OCI-LY7 (cell line): ENCODE measurements at regions not wholly inside any gene's neighbourhood (a gene's known extent, or its start where the extent isn't known, plus 50 kb on each side); places are given as distances from the start of the nearest gene placed in this dataset.

Experiments used
- BruUV-seq: library from RNA; stranded (reverse); fragments of 400-500 nt; replicated peaks from 2 replicates; lab custom pipeline; 2021; lab: Mats Ljungman, UMichigan
- CTCF ChIA-PET: fragments of 300-600 bp; sonication (Branson Sonifier 250); formaldehyde crosslinking; loops from one replicate; lab custom pipeline; 2022; ENCODE audit warnings: antibody characterized with exemption; ENCODE audit not compliant: unreplicated experiment; lab: Charles Lee
- POLR2A ChIA-PET: fragments of 300-600 bp; sonication (Branson Sonifier 250); formaldehyde crosslinking; loops from one replicate; lab custom pipeline; 2022; ENCODE audit warnings: antibody characterized with exemption; lab: Charles Lee
- DNase-seq: peaks from one replicate; pipeline ENCODE4 v3.0.0-alpha.2; 2015; ENCODE audit warnings: low spot score
- H2AFZ ChIP-seq: fragments of 200-600 bp; sonication (generic), shearing (Covaris generic); 2 replicates; pipeline ENCODE4 v1.6.1; 2014; ENCODE audit warnings: mild to moderate bottlenecking, antibody characterized with exemption, low read length, moderate library complexity
- H3K27ac ChIP-seq: fragments of 200-600 bp; sonication (generic); 2 replicates; pipeline ENCODE4 v1.5.1; 2014; ENCODE audit warnings: mixed run types, low read depth, mild to moderate bottlenecking, moderate library complexity, low read length, inconsistent platforms; ENCODE audit not compliant: poor library complexity, severe bottlenecking
- H3K36me3 ChIP-seq: fragments of 200-600 bp; sonication (generic); 2 replicates; pipeline ENCODE4 v1.6.1; 2014; ENCODE audit warnings: mild to moderate bottlenecking, antibody characterized with exemption, low read length, moderate library complexity, mixed read lengths; ENCODE audit not compliant: insufficient read depth
- H3K4me1 ChIP-seq: fragments of 200-600 bp; sonication (generic); 2 replicates; pipeline ENCODE4 v1.5.1; 2014; ENCODE audit warnings: mild to moderate bottlenecking, low read length; ENCODE audit not compliant: insufficient read depth, poor library complexity, severe bottlenecking
- H3K4me2 ChIP-seq: fragments of 200-600 bp; sonication (generic); 2 replicates; pipeline ENCODE4 v1.6.1; 2014; ENCODE audit warnings: mild to moderate bottlenecking, low read length
- H3K4me3 ChIP-seq: fragments of 200-600 bp; sonication (generic); 2 replicates; pipeline ENCODE4 v1.5.1; 2014; ENCODE audit warnings: mild to moderate bottlenecking, low read depth, low read length; ENCODE audit not compliant: poor library complexity, severe bottlenecking
- H3K79me2 ChIP-seq: fragments of 200-600 bp; sonication (generic); 2 replicates; pipeline ENCODE4 v1.6.1; 2016; ENCODE audit warnings: low read depth, mild to moderate bottlenecking, low read length, moderate library complexity, mixed read lengths; ENCODE audit not compliant: insufficient read depth
- H3K9me2 ChIP-seq: fragments of 200-600 bp; sonication (generic); 2 replicates; pipeline ENCODE4 v1.6.1; 2016; ENCODE audit warnings: mild to moderate bottlenecking, low read length, mixed read lengths; ENCODE audit not compliant: insufficient read depth
- H3K9me3 ChIP-seq: fragments of 200-600 bp; sonication (generic); 2 replicates; pipeline ENCODE4 v1.6.1; 2014; ENCODE audit warnings: mild to moderate bottlenecking, mixed run types, low read length, mixed read lengths
- H4K20me1 ChIP-seq: fragments of 200-600 bp; sonication (generic); 2 replicates; pipeline ENCODE4 v1.6.1; 2014; ENCODE audit warnings: mild to moderate bottlenecking, antibody characterized with exemption, low read length, moderate library complexity, mixed read lengths; ENCODE audit not compliant: insufficient read depth
- CTCF ChIP-seq: fragments of 200-600 bp; sonication (generic); conservative IDR thresholded peaks from 2 replicates; pipeline ENCODE4 v1.5.1; 2014; ENCODE audit warnings: mild to moderate bottlenecking, antibody characterized with exemption, low read length, moderate library complexity, mixed read lengths
- EZH2phosphoT487 ChIP-seq: fragments of 200-600 bp; sonication (generic); IDR thresholded peaks from 2 replicates; pipeline ENCODE4 v1.6.1; 2018; ENCODE audit warnings: low read depth, borderline replicate concordance, mild to moderate bottlenecking, mixed run types, antibody characterized with exemption, low read length, moderate library complexity, mixed read lengths
- intact Hi-C: fragments of 100-400 bp; cut with micrococcal nuclease; formaldehyde crosslinking; loops from one replicate; pipeline ENCODE4 v1.10.0; 2022; ENCODE audit not compliant: unreplicated experiment

GRCh38 chr4:54558889-54559677 lies 98.7 kb upstream of the KIT start:
- Histone ChIP-seq H3K9me3 (no peaks in the 10 kb centered on the region), H3K9me2 (no peaks in the 10 kb centered on the region), H4K20me1 (no peaks in the 10 kb centered on the region), H3K27ac (no peak overlapping the region), H3K4me3 (no peak overlapping the region), H3K4me1 (no peaks in the 10 kb centered on the region), H3K79me2 (no peaks in the 10 kb centered on the region), H3K36me3 (no peaks in the 10 kb centered on the region), H3K4me2 (no peak overlapping the region), H2AFZ (no peak overlapping the region)
- no TSS peak for BruUV-seq
- ChIA-PET CTCF (no interaction called here), POLR2A (no interaction called here)
- intact Hi-C loops, result no loop called here
- no peak for DNase-seq
- no peak for TF ChIP-seq EZH2phosphoT487
- no peak for TF ChIP-seq CTCF

GRCh38 chr4:54560513-54560912 lies 97.2 kb upstream of the KIT start:
- CTCF ChIA-PET, result no interaction called here
- intact Hi-C loops, result no loop called here
- POLR2A ChIA-PET, result no interaction called here
- no peak overlapping the region for H3K27ac ChIP-seq
- H3K36me3 ChIP-seq, result no peaks in the 10 kb centered on the region
- no peaks in the 10 kb centered on the region for H3K9me3 ChIP-seq
- no peak overlapping the region for H3K4me3 ChIP-seq
- no TSS peak for BruUV-seq
- no peak overlapping the region for H3K4me2 ChIP-seq
- no peaks in the 10 kb centered on the region for H3K4me1 ChIP-seq
- no peaks in the 10 kb centered on the region for H3K9me2 ChIP-seq
- no peak for TF ChIP-seq CTCF
- no peak for TF ChIP-seq EZH2phosphoT487
- no peak overlapping the region for H2AFZ ChIP-seq
- H3K79me2 ChIP-seq, result no peaks in the 10 kb centered on the region
- DNase-seq, result no peak
- H4K20me1 ChIP-seq, result no peaks in the 10 kb centered on the region

GRCh38 chr4:54561940-54562339 lies 95.8 kb upstream of the KIT start:
- H3K4me2 ChIP-seq, result no peak overlapping the region
- H3K36me3 ChIP-seq, result no peaks in the 10 kb centered on the region
- ChIA-PET POLR2A (no interaction called here), CTCF (no interaction called here)
- intact Hi-C loops, result no loop called here
- H3K27ac ChIP-seq, result no peak overlapping the region
- no peaks in the 10 kb centered on the region for H3K9me2 ChIP-seq
- DNase-seq, result no peak
- H3K4me1 ChIP-seq, result no peaks in the 10 kb centered on the region
- no peak overlapping the region for H2AFZ ChIP-seq
- no peaks in the 10 kb centered on the region for H4K20me1 ChIP-seq
- H3K9me3 ChIP-seq, result no peaks in the 10 kb centered on the region
- H3K79me2 ChIP-seq, result no peaks in the 10 kb centered on the region
- H3K4me3 ChIP-seq, result no peak overlapping the region
- no peak for TF ChIP-seq CTCF
- BruUV-seq, result no TSS peak
